HEK293 (cell line): ENCODE measurements at regions not wholly inside any gene's neighbourhood (a gene's known extent, or its start where the extent isn't known, plus 50 kb on each side); places are given as distances from the start of the nearest gene placed in this dataset.
"Not testable (repeated sequence)": the region's sequence is repeated elsewhere in the genome, so short reads cannot be mapped to it uniquely, and the experiment has no call there.

ENCODE experiments used
- CTCF ChIA-PET: fragments of 350-600 bp; formaldehyde crosslinking; extraction: SDS; loops from one replicate; lab custom pipeline; 2021; ENCODE audit warnings: antibody characterized with exemption; lab: Yijun Ruan, JAX
- POLR2A ChIA-PET: fragments of 300-600 bp; formaldehyde crosslinking; extraction: SDS; loops from one replicate; lab custom pipeline; 2020; ENCODE audit warnings: antibody characterized with exemption, inconsistent platforms; lab: Yijun Ruan, JAX
- H3K27ac ChIP-seq: fragments of 200-500 bp; sonication (Bioruptor generic); 2 replicates; pipeline ENCODE4 v1.5.1; 2014; ENCODE audit warnings: low read depth, low read length, control low read depth, inconsistent platforms; ENCODE audit errors: extremely low read depth
- H3K36me3 ChIP-seq, 2 experiments: fragments of 200-500 bp in 1 of 2; sonication (Bioruptor generic) in 1 of 2; 1 replicate in 1 of 2; 2 replicates in 1 of 2; pipeline ENCODE4 v1.5.1; 2014 to 2017; ENCODE audit warnings: inconsistent platforms in 2 of 2, low read length in 2 of 2; ENCODE audit not compliant: control insufficient read depth in 2 of 2, insufficient read depth in 1 of 2
- H3K4me1 ChIP-seq: fragments of 200-500 bp; sonication (Bioruptor generic); 2 replicates; pipeline ENCODE4 v1.5.1; 2014; ENCODE audit warnings: mild to moderate bottlenecking, low read length, inconsistent platforms; ENCODE audit not compliant: control insufficient read depth, insufficient read depth
- H3K4me3 ChIP-seq: 2 replicates; pipeline ENCODE4 v1.5.1; 2011; ENCODE audit warnings: low read depth, mild to moderate bottlenecking, control low read depth, low read length, moderate library complexity
- H3K9me3 ChIP-seq: fragments of 200-500 bp; sonication (Bioruptor generic); 2 replicates; pipeline ENCODE4 v1.5.1; 2014; ENCODE audit warnings: low read depth, low read length, inconsistent platforms; ENCODE audit not compliant: control insufficient read depth, insufficient read depth
- HOXC10 ChIP-seq: sonication (generic); formaldehyde crosslinking; IDR thresholded peaks from 2 replicates; pipeline ENCODE4 v1.8.1; 2023; ENCODE audit warnings: mild to moderate bottlenecking, missing genetic modification reagents
- KLF1 ChIP-seq: fragments of 450-650 bp; formaldehyde crosslinking; IDR thresholded peaks from 2 replicates; pipeline ENCODE4 v1.5.1; 2016; ENCODE audit warnings: missing biosample characterization, missing genetic modification characterization
- MEIS1 ChIP-seq: sonication (generic); formaldehyde crosslinking; IDR thresholded peaks from 2 replicates; pipeline ENCODE4 v1.8.1; 2022; ENCODE audit warnings: missing genetic modification reagents, mild to moderate bottlenecking, borderline replicate concordance
- RBAK ChIP-seq: fragments of 450-650 bp; formaldehyde crosslinking; IDR thresholded peaks from 2 replicates; pipeline ENCODE4 v1.5.1; 2016; ENCODE audit warnings: missing biosample characterization, missing genetic modification characterization
- REST ChIP-seq: fragments of 450-650 bp; formaldehyde crosslinking; IDR thresholded peaks from 2 replicates; pipeline ENCODE4 v1.5.1; 2016; ENCODE audit warnings: missing biosample characterization, missing genetic modification characterization
- SETDB1 ChIP-seq: IDR thresholded peaks from one replicate; pipeline ENCODE4 v1.6.1; 2017; ENCODE audit warnings: mild to moderate bottlenecking, low read length, moderate library complexity, mixed read lengths; ENCODE audit not compliant: insufficient read length
- SP2 ChIP-seq: fragments of 450-650 bp; formaldehyde crosslinking; IDR thresholded peaks from 2 replicates; pipeline ENCODE4 v1.5.1; 2016; ENCODE audit warnings: missing biosample characterization, missing genetic modification characterization
- WT1 ChIP-seq: fragments of 450-650 bp; formaldehyde crosslinking; IDR thresholded peaks from 2 replicates; pipeline ENCODE4 v1.5.1; 2016; ENCODE audit warnings: missing biosample characterization, missing genetic modification characterization
- ZBTB21 ChIP-seq: fragments of 450-650 bp; formaldehyde crosslinking; IDR thresholded peaks from 2 replicates; pipeline ENCODE4 v1.5.1; 2017; ENCODE audit warnings: missing biosample characterization, missing genetic modification characterization
- ZBTB44 ChIP-seq: fragments of 450-650 bp; IDR thresholded peaks from 2 replicates; pipeline ENCODE4 v1.5.1; 2018; ENCODE audit warnings: missing biosample characterization, mild to moderate bottlenecking, missing genetic modification characterization
- ZNF140 ChIP-seq: fragments of 450-650 bp; formaldehyde crosslinking; IDR thresholded peaks from 2 replicates; pipeline ENCODE4 v1.5.1; 2016; ENCODE audit warnings: missing biosample characterization, missing genetic modification characterization
- ZNF274 ChIP-seq, 2 experiments: fragments of 200-500 bp in 1 of 2; fragments of 450-650 bp in 1 of 2; sonication (Bioruptor generic) in 1 of 2; formaldehyde crosslinking in 1 of 2; IDR thresholded peaks; 2 replicates each; pipeline versions ENCODE4 v1.5.1 to v1.6.1; 2014 to 2016; ENCODE audit warnings: borderline replicate concordance in 1 of 2, inconsistent platforms in 1 of 2, low read length in 1 of 2, missing biosample characterization in 1 of 2, missing genetic modification characterization in 1 of 2
- ZNF366 ChIP-seq: fragments of 450-650 bp; formaldehyde crosslinking; conservative IDR thresholded peaks from 2 replicates; pipeline ENCODE4 v1.5.1; 2016; ENCODE audit warnings: missing biosample characterization, missing genetic modification characterization
- ZNF423 ChIP-seq: fragments of 450-650 bp; formaldehyde crosslinking; IDR thresholded peaks from 2 replicates; pipeline ENCODE4 v1.5.1; 2016; ENCODE audit warnings: missing biosample characterization, missing genetic modification characterization
- ZNF514 ChIP-seq: fragments of 450-650 bp; formaldehyde crosslinking; IDR thresholded peaks from 2 replicates; pipeline ENCODE4 v1.5.1; 2016; ENCODE audit warnings: missing biosample characterization, missing genetic modification characterization
- ZNF544 ChIP-seq: fragments of 450-650 bp; formaldehyde crosslinking; IDR thresholded peaks from 2 replicates; pipeline ENCODE4 v1.5.0; 2017; ENCODE audit warnings: missing biosample characterization, missing genetic modification characterization
- ZNF580 ChIP-seq: fragments of 450-650 bp; formaldehyde crosslinking; IDR thresholded peaks from 2 replicates; pipeline ENCODE4 v1.5.1; 2016; ENCODE audit warnings: missing biosample characterization, missing genetic modification characterization
- ZNF654 ChIP-seq: fragments of 450-650 bp; formaldehyde crosslinking; IDR thresholded peaks from 2 replicates; pipeline ENCODE4 v1.5.1; 2016; ENCODE audit warnings: low read depth, missing biosample characterization, missing genetic modification characterization
- ZNF664 ChIP-seq: fragments of 450-650 bp; formaldehyde crosslinking; IDR thresholded peaks from 2 replicates; pipeline ENCODE4 v1.5.1; 2016; ENCODE audit warnings: missing biosample characterization, missing genetic modification characterization
- ZNF677 ChIP-seq: fragments of 450-650 bp; IDR thresholded peaks from 2 replicates; pipeline ENCODE4 v1.5.0; 2018; ENCODE audit warnings: missing biosample characterization, mild to moderate bottlenecking, missing genetic modification characterization, moderate library complexity
- ZNF76 ChIP-seq: fragments of 450-650 bp; formaldehyde crosslinking; IDR thresholded peaks from 2 replicates; pipeline ENCODE4; 2016; ENCODE audit warnings: low read depth, missing biosample characterization, missing genetic modification characterization, borderline replicate concordance
- ZNF776 ChIP-seq: fragments of 450-650 bp; formaldehyde crosslinking; IDR thresholded peaks from 2 replicates; pipeline ENCODE4 v1.5.0; 2017; ENCODE audit warnings: missing biosample characterization, missing genetic modification characterization, borderline replicate concordance
- ZNF830 ChIP-seq: fragments of 450-650 bp; IDR thresholded peaks from 2 replicates; pipeline ENCODE4 v1.5.0; 2018; ENCODE audit warnings: missing biosample characterization, missing genetic modification characterization, low read depth, mild to moderate bottlenecking, moderate library complexity
- ZNF837 ChIP-seq: fragments of 450-650 bp; formaldehyde crosslinking; IDR thresholded peaks from 2 replicates; pipeline ENCODE4 v1.5.1; 2016; ENCODE audit warnings: missing biosample characterization, missing genetic modification characterization
- ZSCAN18 ChIP-seq: fragments of 450-650 bp; formaldehyde crosslinking; IDR thresholded peaks from 2 replicates; pipeline ENCODE4 v1.5.1; 2016; ENCODE audit warnings: missing biosample characterization, missing genetic modification characterization

GRCh38 chr6:49284180-49284579 lies 178.9 kb downstream of the MMUT start:
- TF ChIP-seq KLF1 (tag by site-specific recombination) (no peak), ZNF837 (tag by site-specific recombination) (no peak), ZNF654 (tag by site-specific recombination) (no peak), HOXC10 (CRISPR knock-in tag) (no peak), ZNF423 (tag by site-specific recombination) (no peak), ZNF514 (no peak), ZNF580 (tag by site-specific recombination) (no peak), ZBTB44 (tag by site-specific recombination) (no peak), ZNF776 (tag by site-specific recombination) (no peak), SP2 (tag by site-specific recombination) (no peak)
- TF ChIP-seq, all 188 proteins: peak for 0
- H3K4me1 ChIP-seq: no peaks in the 10 kb centered on the region
- no peak overlapping the region for H3K4me3 ChIP-seq
- ChIA-PET POLR2A (no interaction called here), CTCF (interaction anchor here (0.7 kb wide), 1 partner anchor 13 kb away, joined by 3 read pairs; no protein-coding TSS in a partner anchor)
- no peaks in the 10 kb centered on the region for H3K9me3 ChIP-seq
- no peaks in the 10 kb centered on the region for H3K36me3 ChIP-seq
- H3K27ac ChIP-seq: no peak overlapping the region

- H3K9me3 ChIP-seq, POLR2A ChIA-PET, CTCF ChIA-PET, H3K36me3 ChIP-seq, H3K4me3 ChIP-seq, H3K4me1 ChIP-seq, H3K27ac ChIP-seq: not testable (repeated sequence)
Observed at GRCh38 chr6:49274809-49275769, 188.0 kb downstream of the MMUT start.

GRCh38 chr6:49269190-49269589 lies 193.9 kb downstream of the MMUT start:
- POLR2A ChIA-PET: no interaction called here
- Histone ChIP-seq H3K27ac (no peak overlapping the region), H3K36me3 (no peaks in the 10 kb centered on the region), H3K9me3 (no peaks in the 10 kb centered on the region), H3K4me1 (no peaks in the 10 kb centered on the region), H3K4me3 (no peak overlapping the region)
- CTCF ChIA-PET: interaction anchor here (0.6 kb wide), 1 partner anchor 26 kb away, joined by 3 read pairs; no protein-coding TSS in a partner anchor
- TF ChIP-seq SETDB1: no peak
- no peak for TF ChIP-seq ZNF830
- no peak for TF ChIP-seq WT1 (tag by site-specific recombination)
- TF ChIP-seq ZNF366 (tag by site-specific recombination): no peak
- no peak for TF ChIP-seq ZNF140 (tag by site-specific recombination)
- no peak for TF ChIP-seq ZNF664
- no peak for TF ChIP-seq ZNF76 (tag by site-specific recombination)
- no peak for TF ChIP-seq ZSCAN18 (tag by site-specific recombination)
- no peak for TF ChIP-seq ZNF274 (IDR thresholded peaks at IDR 0.05; ENCODE audit: low read length)
- TF ChIP-seq ZNF274 (tag by site-specific recombination; IDR thresholded peaks at IDR 0.05; ENCODE audit: borderline replicate concordance): no peak
- TF ChIP-seq RBAK (tag by site-specific recombination): no peak
- TF ChIP-seq ZBTB21 (tag by site-specific recombination): no peak
- TF ChIP-seq REST (tag by site-specific recombination): no peak
- no peak for TF ChIP-seq ZNF544
- no peak for TF ChIP-seq ZNF677 (tag by site-specific recombination)
- no peak for TF ChIP-seq MEIS1
